ENCODE measurements at regions not wholly inside any gene's neighbourhood (a gene's known extent, or its start where the extent isn't known, plus 50 kb on each side); places are given as distances from the start of the nearest gene placed in this dataset.

DNA sequence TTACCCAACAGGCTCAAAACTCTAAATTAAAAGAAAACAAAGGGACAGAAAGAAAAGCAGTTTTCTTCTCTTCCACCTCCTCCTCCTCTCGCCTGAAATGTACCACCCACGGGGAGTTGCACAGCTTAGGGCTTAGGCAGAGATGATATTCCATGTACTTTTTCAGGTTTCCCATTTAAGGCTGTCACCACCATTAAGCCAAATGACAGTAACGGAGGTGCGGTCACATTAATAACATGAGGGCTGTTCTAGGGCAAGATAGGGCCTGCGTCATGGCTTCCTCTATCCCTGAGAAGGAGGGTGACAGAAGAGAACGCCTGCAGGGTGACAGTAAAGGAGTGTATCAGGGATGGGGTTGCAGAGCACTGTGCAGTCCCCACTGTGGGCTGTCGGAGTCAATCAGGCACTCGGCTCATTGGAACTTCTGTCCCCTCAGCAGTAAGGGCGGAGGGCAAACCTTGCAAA lies 51.7 kb upstream of the TJP1 start:
- DNase-seq: no peak
- no peak for ATAC-seq

DNA sequence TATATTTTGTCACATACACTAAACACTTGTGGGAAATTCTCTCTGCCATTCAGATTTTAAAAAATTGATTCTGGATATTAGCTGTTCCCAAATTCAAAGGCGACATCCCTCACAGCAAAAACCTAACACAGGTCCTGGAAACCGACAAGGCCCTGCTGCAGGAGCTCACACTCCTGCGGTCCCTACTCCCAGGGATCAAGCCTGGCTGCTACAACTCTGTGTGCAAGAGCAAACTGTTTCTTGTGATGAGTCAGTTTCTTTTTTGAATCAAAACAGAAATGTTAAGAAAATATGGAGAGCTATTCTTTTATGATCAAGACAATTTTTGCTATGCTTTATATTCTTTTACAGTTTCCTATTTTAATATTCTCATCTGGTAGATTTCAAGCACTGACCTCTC lies 51.0 kb upstream of the TJP1 start:
- ATAC-seq (no peak), DNase-seq (no peak)

GRCh38 chr15:29872716-29873115 lies 50.4 kb upstream of the TJP1 start:
- ATAC-seq: no peak
- no peak for DNase-seq

All from stimulated activated naive CD8-positive, alpha-beta T cell treated with anti-CD3 and anti-CD28 coated beads, Interleukin-15, Interleukin-2, amounts not matched to agents 100 U/mL and 50 U/mL, for 24 hours (primary cell).